Fibroblast of skin of scalp (primary cell): ENCODE measurements at regions not wholly inside any gene's neighbourhood (a gene's known extent, or its start where the extent isn't known, plus 50 kb on each side); places are given as distances from the start of the nearest gene placed in this dataset.

ENCODE experiments used
- DNase-seq: peaks from one replicate; pipeline ENCODE4 v3.0.0-alpha.2; 2013

- peak; percentile 57 for DNase-seq
Observed at GRCh38 chr3:23017801-23018200, 185.3 kb upstream of the UBE2E2 start.

DNA sequence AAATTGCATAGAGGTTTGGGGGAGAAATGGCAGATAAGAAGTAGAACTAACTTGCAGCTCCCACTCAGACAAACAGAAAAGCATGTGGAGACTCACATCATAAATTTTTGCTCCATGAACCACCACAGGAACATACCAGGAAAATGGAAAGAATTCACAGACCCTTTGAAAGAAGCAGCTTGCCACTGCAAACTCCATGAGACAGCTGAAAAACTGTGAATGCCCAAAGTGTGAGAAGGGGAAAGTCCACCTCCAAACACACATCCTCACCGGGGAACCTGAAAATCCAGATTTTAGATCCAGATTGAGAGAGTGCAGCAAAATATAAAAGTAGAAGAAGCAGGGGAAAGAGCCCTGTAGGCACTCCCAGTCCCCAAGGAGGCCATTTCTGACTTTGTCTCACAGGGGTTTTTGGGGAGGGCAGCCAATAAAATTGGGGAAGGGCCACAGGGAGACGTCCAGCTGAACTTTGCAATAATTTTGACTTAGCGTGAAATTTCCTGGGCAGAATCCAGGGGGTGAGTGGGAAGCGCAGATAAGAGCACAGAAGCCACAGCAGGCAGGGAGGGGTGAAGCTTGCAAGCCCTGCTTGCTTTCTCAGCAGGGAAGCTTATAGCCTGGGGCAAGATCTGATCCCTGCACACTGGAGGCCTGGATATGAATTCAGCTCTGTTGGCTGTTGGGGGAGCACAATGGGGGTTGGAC, 183.4 kb upstream of the UBE2E2 start:
- peak; percentile 56 for DNase-seq

DNA sequence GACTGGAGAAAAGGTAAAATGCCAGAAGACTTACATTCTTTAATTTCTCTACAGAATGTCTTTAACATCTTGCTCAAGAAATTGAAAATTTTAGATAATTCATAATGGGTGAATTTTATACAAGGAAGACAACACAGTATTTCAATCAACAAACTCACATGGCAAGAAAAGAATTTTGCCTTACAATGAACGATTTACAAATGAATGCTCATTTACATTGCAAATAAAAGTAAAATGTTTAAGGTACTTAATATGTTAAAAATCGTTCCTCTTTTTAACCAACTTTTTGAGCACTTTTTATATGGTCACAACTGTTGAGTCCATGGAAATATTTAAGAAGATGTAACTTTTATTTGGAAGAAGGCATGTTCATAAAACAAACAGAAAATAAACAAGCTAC, 174.8 kb upstream of the UBE2E2 start:
- no peak for DNase-seq

DNA sequence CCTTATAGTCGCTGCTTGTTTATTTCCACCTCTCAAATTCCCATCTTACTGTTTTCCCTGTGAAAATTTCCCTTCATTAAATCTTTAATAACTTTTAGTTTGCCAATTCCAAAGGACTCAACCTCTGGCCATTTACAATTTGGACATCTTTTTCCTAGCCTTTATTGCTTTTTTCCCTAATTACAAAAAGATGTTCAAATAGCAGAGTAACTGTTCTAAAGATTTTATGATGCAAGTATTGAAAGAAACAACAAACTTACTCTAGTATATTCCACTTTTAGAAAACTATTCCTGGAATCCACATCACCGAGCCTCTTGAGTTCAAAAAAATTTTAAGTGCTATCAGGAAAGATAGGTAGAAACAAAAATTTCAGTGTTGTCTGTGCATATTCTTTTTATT, 174.1 kb upstream of the UBE2E2 start:
- no peak for DNase-seq

GRCh38 chr3:23035927-23036640, 167.0 kb upstream of the UBE2E2 start:
- DNase-seq, result no peak

- no peak for DNase-seq
Observed at GRCh38 chr3:23036728-23037127, 166.4 kb upstream of the UBE2E2 start.

- DNase-seq, result no peak
Observed at GRCh38 chr3:23038471-23038870, 164.7 kb upstream of the UBE2E2 start.

- peak; percentile 52 for DNase-seq
Observed at GRCh38 chr3:23041918-23042696, 161.0 kb upstream of the UBE2E2 start.

- no peak for DNase-seq
Observed at GRCh38 chr3:23044463-23044862, 158.7 kb upstream of the UBE2E2 start.

- DNase-seq, result no peak
Observed at GRCh38 chr3:23046536-23046935, 156.6 kb upstream of the UBE2E2 start.

- DNase-seq, result no peak
Observed at GRCh38 chr3:23051240-23052140, 151.6 kb upstream of the UBE2E2 start.

DNA sequence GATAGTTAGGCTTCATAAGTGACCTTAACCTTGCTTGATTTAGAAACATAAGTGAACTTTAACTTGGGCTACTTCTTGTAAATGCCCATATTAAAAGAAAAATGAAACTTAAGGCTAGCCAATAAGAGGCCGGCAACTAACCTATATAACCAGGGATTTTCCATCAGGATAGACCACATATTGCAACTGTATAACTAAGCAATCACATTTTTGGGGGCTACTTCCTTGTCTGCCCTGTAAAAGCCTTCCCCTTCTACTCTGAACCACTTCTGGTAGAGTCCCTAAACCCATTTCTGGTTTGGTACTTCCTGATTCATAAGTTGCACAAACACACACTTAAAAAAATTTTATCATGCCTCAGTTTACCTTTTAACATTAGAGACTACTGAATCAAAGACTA, 150.9 kb upstream of the UBE2E2 start:
- DNase-seq, result no peak

- DNase-seq, result peak; percentile 18
Observed at GRCh38 chr3:23052620-23053019, 150.5 kb upstream of the UBE2E2 start.

GRCh38 chr3:23055733-23056376, 147.3 kb upstream of the UBE2E2 start:
- peak; percentile 88 for DNase-seq

DNA sequence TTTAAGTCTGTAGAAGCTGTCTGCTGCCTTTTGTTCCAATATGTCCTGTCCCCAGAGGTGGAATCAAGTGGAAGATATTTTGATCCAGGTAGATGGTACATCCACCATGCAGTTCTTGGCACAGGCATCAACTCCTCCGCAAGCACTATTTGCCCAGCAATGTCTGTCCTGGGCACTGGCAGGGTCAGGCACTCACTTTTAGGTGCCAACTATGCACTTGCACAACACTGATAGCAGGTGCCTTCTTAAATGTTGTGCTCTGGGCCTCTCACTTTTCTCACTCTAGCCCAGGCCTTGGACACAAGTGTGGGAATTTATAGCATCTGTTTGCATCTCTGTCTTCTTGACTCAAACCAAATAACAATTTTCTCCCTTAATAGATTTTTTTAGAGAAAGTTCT, 140.5 kb upstream of the UBE2E2 start:
- DNase-seq, result no peak

DNA sequence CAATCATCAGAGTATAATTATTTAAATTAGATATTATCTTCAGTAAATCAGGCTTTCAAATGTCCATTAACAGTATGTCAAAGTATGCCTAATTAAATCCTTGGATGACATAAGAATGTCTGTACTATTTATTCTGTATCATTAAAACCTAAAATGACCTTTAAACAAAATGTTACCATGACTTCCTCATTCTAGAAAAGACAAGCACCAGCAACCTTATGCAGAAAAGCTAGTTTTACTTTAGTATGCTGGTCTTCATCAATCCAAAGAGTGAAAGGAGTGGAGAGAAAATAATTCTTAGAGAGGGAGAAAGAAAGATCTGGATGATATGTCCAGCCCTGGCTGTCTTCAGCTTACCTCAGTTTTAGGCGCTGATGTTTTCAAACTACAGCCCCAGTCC, 140.1 kb upstream of the UBE2E2 start:
- no peak for DNase-seq

DNA sequence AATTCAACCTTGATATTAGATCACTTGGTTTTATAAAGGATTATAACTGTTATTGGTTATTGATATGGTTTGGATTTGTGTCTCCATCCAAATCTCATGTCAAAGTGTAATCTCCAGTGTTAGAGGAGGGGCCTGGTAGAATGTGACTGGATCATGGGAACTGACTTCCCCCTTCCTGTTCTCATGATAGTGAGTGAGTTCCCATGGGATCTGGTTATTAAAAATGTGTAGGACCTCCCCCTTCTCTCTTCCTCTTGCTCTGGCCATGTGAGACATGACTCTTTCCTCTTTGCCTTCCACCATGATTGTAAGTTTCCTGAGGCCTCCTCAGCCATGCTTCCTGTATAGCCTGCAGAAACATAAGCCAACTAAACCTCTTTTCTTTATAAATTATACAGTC, 136.0 kb upstream of the UBE2E2 start:
- no peak for DNase-seq

- no peak for DNase-seq
Observed at GRCh38 chr3:23068016-23068728, 135.0 kb upstream of the UBE2E2 start.

GRCh38 chr3:23071296-23071695, 131.8 kb upstream of the UBE2E2 start:
- DNase-seq, result no peak

DNA sequence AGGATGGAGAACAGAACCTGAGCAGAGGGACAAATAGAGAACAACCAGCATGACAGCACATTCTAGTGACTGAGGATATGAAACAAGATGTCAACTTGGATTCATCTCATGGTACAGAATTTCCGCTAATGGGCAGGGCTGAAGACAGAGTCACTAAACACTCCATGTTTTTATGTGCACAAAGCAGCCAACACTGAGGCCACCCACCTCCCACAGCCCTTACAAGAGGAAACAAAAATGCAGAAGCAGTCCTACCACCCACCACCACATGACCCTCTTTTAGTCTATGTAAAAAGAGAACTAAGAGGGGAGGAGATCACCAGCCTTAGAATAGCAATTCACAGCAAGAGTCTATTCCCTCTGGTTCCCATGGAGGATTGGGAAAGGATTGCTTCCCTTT, 131.4 kb upstream of the UBE2E2 start:
- no peak for DNase-seq

DNA sequence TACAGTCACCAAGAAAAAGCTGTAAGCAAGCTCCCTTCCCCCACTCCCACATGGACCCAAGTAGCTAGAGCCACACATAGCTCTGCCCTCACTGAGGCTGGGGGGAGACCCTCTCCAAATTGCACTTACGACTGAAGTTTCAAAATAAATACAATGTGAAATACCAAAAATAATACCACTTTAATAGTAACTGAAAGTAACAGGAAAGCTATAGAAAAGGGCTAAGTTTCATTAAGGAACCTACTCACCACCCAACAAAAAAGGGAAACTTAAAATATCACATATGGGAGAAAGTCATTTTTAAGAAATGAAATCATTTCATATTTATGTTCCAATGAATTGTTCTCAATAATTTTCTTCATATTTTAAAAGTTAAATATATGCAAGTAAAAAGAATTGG, 130.4 kb upstream of the UBE2E2 start:
- no peak for DNase-seq
